NCI-H146 treated with DMSO at 0.1 percent for 48 hours (cell line): ENCODE measurements at regions not wholly inside any gene's neighbourhood (a gene's known extent, or its start where the extent isn't known, plus 50 kb on each side); places are given as distances from the start of the nearest gene placed in this dataset.
"Not testable (repeated sequence)": the region's sequence is repeated elsewhere in the genome, so short reads cannot be mapped to it uniquely, and the experiment has no call there.

Experiments
- DNase-seq: peaks from one replicate; lab custom pipeline; 2025; ENCODE audit not compliant: unreplicated experiment; lab: John Stamatoyannopoulos, UW

DNA sequence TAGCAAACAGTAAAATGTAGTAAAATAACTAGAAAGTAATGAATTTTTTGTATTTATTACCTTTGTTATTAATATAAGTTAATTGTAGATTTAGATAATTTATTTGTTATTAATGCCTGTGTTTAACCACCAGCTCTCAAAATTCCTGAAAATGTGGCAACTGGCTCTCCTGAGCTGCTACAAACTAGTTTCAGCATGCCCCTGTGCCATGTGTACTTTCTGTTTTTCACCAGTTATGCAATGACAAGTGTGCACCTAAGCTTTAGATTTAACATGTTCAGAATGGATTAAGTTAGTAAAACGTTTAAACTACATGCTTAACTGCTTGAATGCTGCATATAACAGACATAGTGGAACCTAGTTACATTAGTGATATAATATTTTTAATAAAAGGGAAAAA lies 88.1 kb downstream of the POSTN start:
- DNase-seq = no peak

DNA sequence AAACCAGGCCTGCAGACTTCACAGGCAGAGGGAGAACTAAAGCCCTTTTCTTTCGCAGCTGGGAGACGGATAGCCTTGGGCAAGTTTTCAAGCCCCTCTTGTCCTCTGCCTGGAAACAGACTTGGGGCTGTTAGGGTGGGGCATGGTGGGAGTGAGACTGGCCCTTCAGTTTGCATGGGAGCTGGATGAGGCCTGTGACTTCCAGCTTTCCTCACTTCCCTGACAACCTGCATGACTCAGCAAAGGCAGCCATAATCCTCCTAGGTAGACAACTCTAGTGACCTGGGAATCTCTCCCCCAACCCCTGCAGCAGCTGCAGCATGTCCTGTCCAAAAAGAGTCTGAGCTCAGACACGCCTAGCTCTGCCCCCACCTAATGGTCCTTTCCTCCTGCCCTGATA lies 93.0 kb downstream of the POSTN start:
- DNase-seq = no peak

DNA sequence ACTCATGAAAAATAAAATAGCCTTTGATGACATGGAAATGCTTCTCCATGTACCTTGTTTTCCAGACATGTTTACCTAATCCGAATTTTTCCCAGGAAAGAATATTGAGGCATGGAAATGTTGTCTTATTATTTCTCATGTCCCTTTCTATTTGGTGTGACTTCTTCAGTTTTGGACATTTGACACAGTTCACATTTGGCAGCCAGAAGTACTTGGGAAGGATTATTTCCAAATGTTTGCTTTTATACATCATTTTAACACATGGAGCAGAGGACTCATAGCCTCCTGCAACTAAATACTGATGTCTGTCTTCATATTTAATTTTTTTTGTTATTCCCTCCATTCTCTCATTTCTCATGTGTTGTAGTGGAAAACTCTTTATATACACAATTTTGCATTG lies 94.3 kb downstream of the POSTN start:
- no peak for DNase-seq

DNA sequence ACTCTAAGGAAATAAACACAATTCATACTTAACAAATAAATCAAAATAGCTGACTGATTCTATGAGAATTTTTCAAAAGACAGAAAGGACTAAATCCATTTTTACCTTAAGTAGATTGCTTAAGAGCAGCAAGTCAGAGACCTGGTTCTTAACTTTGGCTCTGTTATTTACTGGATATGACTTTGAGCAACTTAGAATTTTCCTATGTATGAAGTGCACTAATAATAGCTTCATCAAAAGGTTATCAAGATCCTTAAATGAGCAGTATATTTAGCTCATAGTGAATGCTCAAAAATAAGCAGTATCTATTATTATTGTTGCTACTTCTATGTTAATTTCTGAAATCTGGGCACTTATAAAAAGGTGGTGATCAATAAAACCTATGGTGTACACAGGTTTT lies 95.3 kb downstream of the POSTN start:
- DNase-seq = no peak

DNA sequence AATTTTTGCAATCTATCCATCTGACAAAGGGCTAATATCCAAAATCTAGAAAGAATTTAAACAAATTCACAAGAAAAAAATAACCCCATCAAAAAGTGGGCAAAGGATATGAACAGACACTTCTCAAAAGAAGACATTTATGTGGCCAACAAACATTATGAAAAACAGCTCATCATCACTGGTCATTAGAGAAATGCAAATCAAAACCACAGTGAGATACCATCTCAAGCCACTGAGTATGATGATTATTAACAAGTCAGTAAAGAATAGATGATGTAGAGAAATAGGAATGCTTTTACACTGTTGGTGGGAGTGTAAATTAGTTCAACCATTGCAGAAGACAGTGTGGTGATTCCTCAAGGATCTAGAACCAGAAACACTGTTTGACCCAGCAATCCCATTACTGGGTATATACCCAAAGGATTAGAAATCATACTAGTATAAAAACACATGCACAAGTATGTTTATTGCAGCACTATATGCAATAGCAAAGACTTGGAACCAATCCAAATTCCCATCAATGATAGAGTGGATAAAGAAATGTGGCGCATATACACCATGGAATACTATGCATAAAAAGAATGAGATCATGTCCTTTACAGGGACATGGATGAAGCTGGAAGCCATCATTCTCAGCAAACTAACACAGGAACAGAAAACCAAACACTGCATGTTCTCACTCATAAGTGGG lies 96.1 kb downstream of the POSTN start:
- not testable (repeated sequence) for DNase-seq

DNA sequence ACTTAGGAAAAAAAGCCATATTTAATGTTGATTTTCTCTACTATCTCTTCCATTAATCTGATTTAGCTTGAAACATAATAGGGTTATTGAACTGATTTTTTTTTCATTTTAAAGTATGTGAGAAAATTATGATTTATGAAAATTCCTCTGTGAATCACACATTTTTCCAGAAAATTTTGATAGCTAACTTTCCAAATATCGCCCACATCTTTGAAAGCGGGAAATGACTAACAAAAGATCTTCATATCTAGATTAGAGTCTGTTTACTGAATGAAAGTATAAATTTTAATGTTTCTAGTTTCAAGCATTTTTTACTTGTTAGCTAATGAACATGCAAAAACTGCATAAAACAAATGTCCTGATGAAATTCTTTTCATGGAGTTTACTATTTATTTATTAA lies 97.4 kb downstream of the POSTN start:
- no peak for DNase-seq

DNA sequence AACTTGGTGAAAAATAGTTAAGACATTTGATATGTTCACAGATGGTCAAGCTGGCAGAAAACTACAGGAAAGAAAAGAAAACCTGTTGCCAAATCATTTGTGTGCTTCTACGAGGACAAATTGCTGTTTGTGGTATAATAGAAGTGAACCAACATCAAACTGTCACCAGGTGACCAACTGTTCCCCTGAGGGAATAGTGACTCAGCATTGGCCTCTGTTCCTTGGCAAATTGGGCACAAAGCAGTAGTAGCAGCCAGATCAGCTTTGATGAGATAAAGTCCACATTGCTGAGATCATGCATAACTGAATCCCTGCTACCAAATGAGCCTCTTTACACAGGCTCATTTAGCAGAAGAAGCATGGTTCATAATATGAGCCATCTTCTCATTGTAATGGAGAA lies 103.5 kb downstream of the POSTN start:
- no peak for DNase-seq

DNA sequence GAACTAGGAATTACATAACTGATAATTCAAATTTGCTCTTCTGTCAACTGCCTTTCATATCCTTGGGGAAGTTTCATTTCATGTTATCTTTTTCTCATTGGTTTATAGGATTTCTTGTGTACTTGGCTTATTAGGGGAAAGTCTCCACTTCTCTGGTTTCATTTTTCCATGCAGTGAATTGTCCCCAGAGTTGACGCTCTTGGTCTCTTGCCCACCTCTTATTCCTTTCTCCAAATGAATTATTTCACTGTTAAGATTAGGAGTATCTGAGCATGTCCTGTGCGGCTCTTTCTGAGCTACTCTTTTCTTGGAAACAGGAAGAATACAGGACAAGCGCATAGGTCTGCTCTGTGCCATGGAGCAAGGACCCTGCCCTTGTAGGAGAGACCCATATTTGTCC lies 104.8 kb downstream of the POSTN start:
- DNase-seq = no peak

DNA sequence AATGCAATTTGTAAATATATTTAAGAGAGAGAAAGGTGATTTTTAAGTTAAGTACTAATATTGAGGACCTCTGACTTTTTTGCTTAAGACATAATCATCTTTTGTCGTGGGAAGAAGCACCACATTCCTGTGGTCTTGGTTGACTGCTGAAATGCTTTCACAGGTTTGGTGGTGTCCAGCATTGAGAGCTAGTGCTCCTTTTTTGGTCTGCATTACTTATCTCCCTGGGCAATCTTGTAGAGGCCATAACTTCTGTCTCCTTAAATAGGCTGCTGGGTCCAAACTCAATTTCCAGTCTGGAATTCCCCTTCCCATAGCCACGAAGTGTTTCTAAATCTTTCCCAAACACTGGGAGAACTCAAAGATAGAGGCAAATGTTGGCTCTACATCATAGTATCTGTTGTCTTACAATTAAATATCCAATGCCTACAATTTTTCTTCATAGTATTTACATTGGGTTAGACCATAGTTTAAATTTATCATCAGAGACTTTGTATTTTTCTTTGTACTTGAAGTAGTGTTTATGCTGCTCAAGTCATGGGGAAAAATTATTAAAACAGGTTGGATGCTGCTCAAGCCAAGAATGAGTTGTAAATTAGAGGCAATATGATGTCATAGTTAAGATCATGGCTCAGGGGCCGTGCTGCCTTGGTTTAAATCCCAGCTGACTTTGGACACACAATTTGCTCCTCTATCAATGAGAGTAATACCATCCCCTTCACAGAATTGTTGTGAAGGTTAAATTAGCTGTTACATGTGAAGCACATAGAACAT lies 105.6 kb downstream of the POSTN start:
- no peak for DNase-seq

DNA sequence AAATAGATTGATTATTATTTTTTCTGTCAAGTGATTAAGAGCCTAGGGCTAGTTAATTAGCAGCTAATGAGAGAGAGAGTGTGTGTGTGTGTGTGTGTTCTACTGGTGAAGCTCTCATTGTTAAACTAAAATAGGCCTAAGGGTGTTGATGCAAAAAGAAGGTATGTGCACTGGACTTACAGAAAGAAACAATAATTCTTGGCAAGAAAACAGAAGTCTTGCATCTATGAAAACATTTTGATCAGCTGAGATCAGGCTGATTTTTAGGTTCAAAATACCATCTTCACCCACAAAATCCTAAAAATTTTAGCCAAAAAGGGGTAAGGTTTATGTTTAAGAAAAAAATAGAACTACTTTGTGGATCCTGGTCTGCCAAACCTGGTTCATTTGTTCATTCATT lies 106.5 kb downstream of the POSTN start:
- DNase-seq = no peak

DNA sequence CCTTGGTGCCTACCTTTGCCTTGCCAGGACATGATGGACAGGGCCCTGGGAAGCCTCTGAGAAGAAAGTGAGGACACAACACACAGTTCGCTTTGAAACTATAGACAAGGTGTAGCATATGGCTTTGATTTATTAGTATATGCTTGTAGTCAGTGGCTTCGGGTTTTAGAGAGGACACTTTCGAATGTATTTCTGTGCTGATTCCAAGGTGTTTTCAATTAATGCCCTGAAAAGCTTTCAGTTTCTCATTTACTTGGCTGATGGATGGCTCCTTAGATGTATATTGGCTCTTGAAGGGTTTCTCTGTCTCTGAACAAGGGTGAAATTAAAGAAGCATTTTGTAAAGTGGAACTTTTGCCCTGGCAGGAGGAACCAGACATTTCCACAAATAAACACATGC lies 106.9 kb downstream of the POSTN start:
- no peak for DNase-seq

DNA sequence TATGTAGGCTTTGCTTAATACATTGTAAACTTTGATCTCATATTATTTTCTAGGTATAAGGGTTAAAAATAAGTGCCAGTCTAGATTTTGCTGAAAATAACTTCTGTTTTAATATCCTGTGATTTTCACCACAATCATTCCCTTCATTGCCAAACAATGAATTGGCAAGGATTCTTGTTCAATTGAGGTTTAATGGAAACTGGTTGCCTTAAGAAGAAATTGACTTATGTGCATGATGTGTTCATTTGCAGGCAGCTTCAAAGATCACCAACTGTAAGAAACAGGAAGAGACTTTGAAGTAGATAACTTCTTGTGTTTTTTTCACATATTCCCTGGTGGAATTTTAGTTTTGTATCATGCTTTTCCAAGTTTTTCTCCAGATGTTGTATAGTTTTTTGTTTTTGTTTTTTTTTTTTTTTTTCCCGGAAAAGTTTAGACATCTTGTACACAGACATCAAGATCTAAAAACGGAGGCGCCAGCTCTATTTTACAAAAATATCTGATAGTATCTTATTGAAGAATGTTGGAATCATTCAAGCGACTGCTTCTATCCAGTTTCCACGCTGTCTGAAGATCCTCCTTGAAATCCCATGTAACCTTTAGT lies 108.3 kb downstream of the POSTN start:
- no peak for DNase-seq

DNA sequence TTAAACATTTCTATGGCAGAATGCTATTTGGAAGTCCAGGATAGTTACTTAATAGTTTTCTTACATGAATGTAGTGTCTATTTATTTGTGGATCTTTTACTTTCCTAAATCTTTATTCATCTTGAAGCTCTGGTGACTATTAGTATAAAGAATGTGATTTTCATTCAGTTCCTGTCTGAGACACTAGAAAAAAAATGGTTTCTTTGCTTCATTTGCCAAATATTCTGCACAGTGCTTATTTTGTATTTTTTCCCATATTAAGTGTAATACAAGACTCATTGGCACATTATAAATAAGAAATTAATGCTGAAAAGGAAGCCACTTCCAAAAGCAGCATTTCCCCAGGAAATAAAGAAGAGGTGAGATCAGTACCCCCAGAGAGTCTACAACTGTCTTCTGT lies 109.8 kb downstream of the POSTN start:
- no peak for DNase-seq

DNA sequence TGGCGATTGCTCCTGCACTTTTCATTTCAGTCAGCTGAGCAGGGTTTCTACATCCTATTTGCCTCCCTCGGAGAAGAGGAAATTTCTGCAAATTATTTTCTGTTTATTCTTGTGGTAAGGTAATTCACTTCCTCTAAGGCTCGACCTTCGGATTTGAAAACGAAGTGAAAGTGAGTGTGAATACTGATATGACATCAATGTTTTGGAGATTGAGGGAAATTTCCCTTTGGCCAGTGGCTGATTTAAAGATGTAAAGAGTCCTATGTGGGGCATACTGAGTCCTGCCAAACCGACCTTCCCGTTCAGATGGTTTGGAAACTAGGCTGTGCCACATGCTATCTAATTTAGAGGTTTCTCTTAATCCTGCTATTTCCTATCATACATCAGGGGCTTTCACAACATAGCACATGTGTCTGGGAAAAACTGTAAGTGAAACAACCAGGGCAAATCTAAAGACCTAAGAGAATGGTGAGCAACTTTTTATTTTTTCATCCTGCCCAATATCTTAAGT lies 112.3 kb downstream of the POSTN start:
- DNase-seq = no peak

DNA sequence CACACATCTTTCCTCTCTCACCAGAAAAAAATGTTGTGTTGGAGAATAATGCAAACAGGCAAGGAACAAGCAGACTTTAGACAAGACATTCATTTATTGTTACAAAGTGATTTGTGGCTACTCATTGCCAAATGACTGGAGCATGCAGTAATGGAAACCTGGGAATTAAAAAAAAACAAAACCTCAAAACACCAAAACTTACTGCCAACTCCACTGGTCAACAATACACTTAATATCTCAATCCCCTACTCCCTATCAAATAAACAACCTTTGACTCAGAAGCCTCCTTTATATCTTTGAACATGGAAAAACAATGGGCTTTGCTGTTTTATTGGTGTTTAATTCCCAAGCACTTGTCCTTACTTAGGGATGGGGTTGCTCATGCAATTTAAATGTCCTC lies 112.8 kb downstream of the POSTN start:
- no peak for DNase-seq

DNA sequence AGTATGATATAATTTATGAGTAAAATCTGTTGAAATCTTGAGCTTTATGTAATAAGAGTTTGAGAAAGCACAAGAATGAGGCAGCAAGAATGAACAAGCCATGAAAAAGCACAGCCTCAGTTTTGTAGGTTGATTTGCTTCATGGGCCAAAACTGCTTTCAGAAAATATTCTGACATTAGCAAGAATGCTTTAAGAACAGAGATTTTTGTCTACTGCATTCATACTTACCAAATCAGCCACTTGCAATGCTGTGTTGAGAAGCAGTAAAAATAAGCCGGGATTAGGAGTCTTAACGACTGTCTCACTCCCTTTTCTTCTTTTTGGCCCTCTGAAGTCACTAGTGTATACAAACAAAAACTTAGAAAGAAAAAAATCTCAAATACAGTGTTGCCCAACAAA lies 114.5 kb downstream of the POSTN start:
- DNase-seq = no peak

DNA sequence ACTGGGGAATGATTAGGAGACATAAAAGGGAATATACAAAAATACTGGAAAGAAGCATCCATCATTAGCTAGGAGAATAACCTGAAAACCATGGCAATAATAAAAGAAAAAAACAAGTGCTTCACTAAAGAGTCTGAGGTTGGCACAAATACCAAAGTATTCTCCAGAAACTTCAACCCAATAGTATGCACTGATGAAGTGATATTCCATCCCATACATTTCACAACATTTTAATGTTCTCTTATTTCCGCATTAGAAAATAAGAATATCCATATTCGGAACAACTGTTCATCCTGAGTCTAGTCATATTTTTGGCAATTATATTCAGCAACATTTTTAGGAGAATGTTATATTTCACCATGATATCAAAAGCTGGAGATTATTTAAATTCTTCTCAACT lies 116.2 kb downstream of the POSTN start:
- no peak for DNase-seq

DNA sequence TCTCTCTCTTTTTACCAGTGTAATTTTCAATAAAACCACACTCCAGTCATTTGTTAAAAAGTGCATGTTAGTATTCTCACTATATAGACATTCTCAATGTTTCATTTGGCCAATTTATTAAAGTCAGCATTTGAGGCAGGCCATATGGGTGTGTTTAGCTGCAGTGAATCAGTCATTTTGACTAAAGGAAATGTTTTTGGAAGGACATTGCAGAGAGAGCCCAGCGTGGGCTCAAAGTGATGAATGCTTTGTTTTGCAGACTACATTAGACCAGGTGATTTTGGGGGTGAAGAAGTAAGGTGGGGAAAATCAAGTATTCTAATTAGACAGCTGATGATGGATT lies 116.7 kb downstream of the POSTN start:
- no peak for DNase-seq

DNA sequence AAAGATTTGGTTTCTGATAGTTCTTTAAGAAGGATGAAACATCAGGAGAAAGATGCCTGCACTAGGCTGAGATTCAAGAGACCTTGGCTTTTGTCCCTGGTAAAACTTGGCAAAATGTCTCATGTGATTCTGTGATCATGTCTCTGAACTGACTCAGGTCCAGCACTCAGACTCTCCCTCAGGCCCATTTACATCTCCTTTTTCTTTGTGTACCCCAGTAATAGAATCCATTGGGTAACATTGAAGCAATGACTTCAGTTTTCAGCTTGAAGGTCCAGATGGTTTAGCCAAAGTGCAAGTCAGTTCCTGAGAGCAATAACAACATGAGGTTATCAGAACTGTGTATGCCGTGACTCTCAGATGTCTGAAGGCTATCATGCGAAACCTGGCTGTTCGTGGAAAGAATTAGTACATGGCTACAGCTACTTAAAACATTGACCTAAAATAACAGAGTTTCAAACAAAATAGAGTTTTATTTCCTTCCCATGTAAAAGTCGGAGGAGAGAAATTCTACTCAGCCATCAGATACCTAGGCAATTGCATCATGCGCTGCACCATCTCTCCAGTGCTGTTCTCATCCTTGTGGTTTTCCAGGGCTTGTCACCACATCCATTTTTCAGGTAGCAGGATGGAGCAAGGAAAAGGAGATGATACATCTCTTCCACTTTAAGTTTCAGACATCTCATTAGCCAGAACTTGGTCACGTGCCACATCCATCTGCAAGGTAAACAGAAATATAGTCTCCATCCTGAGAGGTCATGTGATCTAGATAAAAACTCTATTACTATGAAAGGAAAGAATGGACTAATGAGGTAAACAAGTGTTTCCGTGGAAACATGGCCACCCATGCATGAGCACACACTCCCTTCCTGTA lies 117.3 kb downstream of the POSTN start:
- no peak for DNase-seq

DNA sequence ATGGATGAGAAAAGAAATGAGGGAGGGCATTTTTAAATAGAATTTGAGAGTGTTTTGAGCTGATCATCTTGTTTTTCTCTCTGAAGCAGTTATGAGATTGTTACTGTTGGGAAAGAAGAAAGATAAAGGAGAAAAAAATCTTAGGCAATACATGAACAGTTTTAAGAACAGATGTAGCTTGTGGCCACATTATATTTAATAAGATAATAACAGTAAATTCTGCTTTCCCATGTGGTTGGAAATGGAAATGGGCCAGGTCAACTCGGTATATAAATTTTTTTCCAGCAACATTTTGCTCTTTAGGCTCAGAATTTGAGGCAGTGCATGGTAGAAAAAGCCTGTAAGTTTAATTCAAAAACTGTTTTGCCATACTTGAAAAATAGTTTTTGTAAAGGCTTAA lies 118.7 kb downstream of the POSTN start:
- no peak for DNase-seq

DNA sequence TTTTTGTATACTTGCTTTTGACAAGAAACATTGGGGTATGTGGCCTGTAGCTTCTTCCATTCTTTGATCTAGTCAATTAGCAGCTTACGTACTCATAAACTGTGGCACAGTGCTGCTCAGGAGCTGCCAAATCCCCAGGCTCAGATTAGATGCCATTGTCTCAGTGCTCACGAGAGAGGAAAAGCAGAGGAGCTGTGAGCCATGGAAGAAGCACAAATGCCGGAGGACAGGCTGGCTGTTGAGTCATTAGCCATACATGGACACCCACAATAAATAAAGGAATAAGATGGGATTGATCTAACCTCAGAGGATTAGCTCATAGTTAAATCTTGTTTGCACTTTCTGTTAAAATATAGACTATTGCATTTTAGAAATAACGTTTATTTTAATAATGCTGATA lies 121.7 kb downstream of the POSTN start:
- DNase-seq = no peak
